ENCODE measurements at regions not wholly inside any gene's neighbourhood (a gene's known extent, or its start where the extent isn't known, plus 50 kb on each side); places are given as distances from the start of the nearest gene placed in this dataset.

DNA sequence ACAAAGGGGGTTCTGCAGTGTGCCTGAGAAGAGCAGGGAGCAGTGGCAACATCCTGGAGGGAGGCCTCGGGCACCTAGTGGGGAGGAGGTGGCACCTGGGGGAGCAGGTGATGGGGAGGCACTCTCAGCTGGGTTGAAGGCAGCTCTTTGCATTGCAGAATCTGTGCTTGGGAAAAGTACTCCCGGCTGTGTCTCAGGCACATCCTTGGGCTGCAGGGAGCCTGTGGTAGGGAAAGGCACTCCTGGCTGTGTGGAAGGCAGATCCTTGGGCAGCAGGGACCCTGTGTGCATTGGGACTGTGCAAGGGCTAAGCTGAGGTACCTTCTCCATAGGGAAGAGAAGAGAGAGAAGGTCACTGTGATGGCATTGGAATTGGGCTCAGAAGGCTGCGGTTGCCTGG is 52.8 kb upstream of the ANTXRL start:
- Histone ChIP-seq H3K27me3 (ENCODE audit: low read depth, low read length) (no peaks in the 10 kb centered on the region), H3K36me3 (replicated peaks; ENCODE audit: low read depth, low read length) (no peaks in the 10 kb centered on the region), H3K27ac (ENCODE audit: low read length) (no peak overlapping the region), H3K79me2 (ENCODE audit: low read length) (no peaks in the 10 kb centered on the region), H4K20me1 (ENCODE audit: insufficient read depth, low read length) (no peaks in the 10 kb centered on the region), H3K4me3 (ENCODE audit: low read length) (no peak overlapping the region), H2AFZ (ENCODE audit: low read depth, low read length) (no peak overlapping the region), H3K9me3 (ENCODE audit: insufficient read depth, low read length) (no peaks in the 10 kb centered on the region), H3K9ac (ENCODE audit: low read length) (no peak overlapping the region), H3K4me1 (ENCODE audit: low read length) (peaks cover 2% of the 10 kb centered on the region; the same call in 1 of the 2 replicates), H3K4me2 (ENCODE audit: low read length) (no peak overlapping the region)
- TF ChIP-seq EZH2phosphoT487 (IDR thresholded peaks at IDR 0.05; ENCODE audit: low read depth) (no peak), CTCF (IDR thresholded peaks at IDR 0.05; ENCODE audit: low read depth, low read length) (no peak)

DNA sequence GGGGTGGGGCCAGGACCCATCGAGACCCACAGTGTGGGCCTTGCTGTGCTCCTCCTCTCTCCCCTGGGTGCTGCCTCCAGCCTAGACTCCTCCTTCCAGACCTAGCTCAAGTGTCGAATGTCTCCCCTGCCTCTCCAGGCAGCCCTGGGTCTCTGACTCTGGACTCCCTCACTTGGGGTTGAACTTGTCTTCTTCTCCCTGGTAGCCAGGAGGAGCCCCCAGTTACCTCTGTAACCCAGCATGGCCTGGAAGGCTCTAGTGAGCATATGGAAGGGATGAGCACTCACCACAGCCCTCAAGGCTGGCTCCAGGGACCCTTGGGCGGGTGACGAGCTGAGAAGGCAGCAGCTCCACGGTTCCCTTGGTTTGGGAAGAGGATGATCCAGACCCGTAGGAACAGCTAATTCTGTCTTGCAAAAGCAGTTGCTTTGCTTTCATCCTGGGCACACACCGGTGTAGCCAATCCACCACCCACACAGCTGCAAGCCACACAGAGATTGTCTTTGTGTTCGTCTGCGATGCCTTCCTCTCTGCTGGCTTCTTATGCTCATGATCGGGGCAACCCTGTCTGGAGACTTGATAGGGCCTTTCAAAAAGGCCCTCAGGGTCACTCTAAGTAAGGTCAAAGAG is 52.3 kb upstream of the ANTXRL start:
- Histone ChIP-seq H3K36me3 (replicated peaks; ENCODE audit: low read depth, low read length) (no peaks in the 10 kb centered on the region), H3K79me2 (ENCODE audit: low read length) (no peaks in the 10 kb centered on the region), H3K27me3 (ENCODE audit: low read depth, low read length) (no peaks in the 10 kb centered on the region), H3K9ac (ENCODE audit: low read length) (no peak overlapping the region), H2AFZ (ENCODE audit: low read depth, low read length) (no peak overlapping the region), H3K4me3 (ENCODE audit: low read length) (no peak overlapping the region), H3K9me3 (ENCODE audit: insufficient read depth, low read length) (no peaks in the 10 kb centered on the region), H3K4me1 (ENCODE audit: low read length) (peaks cover 2% of the 10 kb centered on the region; the same call in 1 of the 2 replicates), H4K20me1 (ENCODE audit: insufficient read depth, low read length) (no peaks in the 10 kb centered on the region), H3K27ac (ENCODE audit: low read length) (no peak overlapping the region), H3K4me2 (ENCODE audit: low read length) (no peak overlapping the region)
- TF ChIP-seq CTCF (IDR thresholded peaks at IDR 0.05; ENCODE audit: low read depth, low read length) (no peak), EZH2phosphoT487 (IDR thresholded peaks at IDR 0.05; ENCODE audit: low read depth) (no peak)

GRCh38 chr10:46235705-46236545 is 50.9 kb upstream of the ANTXRL start:
- no peak overlapping the region for H3K4me2 ChIP-seq (ENCODE audit: low read length)
- H4K20me1 ChIP-seq (ENCODE audit: insufficient read depth, low read length), result no peaks in the 10 kb centered on the region
- no peak overlapping the region for H3K4me3 ChIP-seq (ENCODE audit: low read length)
- peaks cover 2% of the 10 kb centered on the region; the same call in 1 of the 2 replicates for H3K4me1 ChIP-seq (ENCODE audit: low read length)
- no peaks in the 10 kb centered on the region for H3K36me3 ChIP-seq (replicated peaks; ENCODE audit: low read depth, low read length)
- H3K27me3 ChIP-seq (ENCODE audit: low read depth, low read length), result no peaks in the 10 kb centered on the region
- TF ChIP-seq EZH2phosphoT487 (IDR thresholded peaks at IDR 0.05; ENCODE audit: low read depth) (no peak), CTCF (IDR thresholded peaks at IDR 0.05; ENCODE audit: low read depth, low read length) (no peak)
- no peak overlapping the region for H3K27ac ChIP-seq (ENCODE audit: low read length)
- H3K9ac ChIP-seq (ENCODE audit: low read length), result no peak overlapping the region
- no peak overlapping the region for H2AFZ ChIP-seq (ENCODE audit: low read depth, low read length)
- no peaks in the 10 kb centered on the region for H3K79me2 ChIP-seq (ENCODE audit: low read length)
- H3K9me3 ChIP-seq (ENCODE audit: insufficient read depth, low read length), result no peaks in the 10 kb centered on the region

DNA sequence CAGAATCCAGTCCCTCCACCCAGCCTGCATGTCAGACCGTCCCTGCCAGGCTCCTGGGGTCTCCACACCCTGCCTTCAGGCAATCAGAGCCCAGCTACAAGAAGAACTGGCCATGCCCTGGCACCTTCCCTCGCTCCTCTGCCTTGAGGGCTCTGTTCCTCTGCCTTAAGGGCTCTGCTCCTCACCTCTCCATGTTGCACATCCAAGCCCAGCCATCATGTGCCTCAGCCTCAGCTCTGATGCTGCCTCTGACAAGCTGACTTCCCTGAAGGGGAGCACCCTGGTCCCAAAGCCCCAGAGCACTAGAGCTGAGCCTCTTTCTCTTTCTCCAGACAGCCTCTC is 50.3 kb upstream of the ANTXRL start:
- Histone ChIP-seq H3K79me2 (ENCODE audit: low read length) (no peaks in the 10 kb centered on the region), H2AFZ (ENCODE audit: low read depth, low read length) (no peak overlapping the region), H3K4me2 (ENCODE audit: low read length) (no peak overlapping the region), H3K27ac (ENCODE audit: low read length) (no peak overlapping the region), H3K27me3 (ENCODE audit: low read depth, low read length) (no peaks in the 10 kb centered on the region), H4K20me1 (ENCODE audit: insufficient read depth, low read length) (no peaks in the 10 kb centered on the region), H3K9me3 (ENCODE audit: insufficient read depth, low read length) (no peaks in the 10 kb centered on the region), H3K36me3 (replicated peaks; ENCODE audit: low read depth, low read length) (no peaks in the 10 kb centered on the region), H3K4me3 (ENCODE audit: low read length) (no peak overlapping the region), H3K4me1 (ENCODE audit: low read length) (peaks cover 2% of the 10 kb centered on the region; the same call in 1 of the 2 replicates), H3K9ac (ENCODE audit: low read length) (no peak overlapping the region)
- no peak for TF ChIP-seq CTCF (IDR thresholded peaks at IDR 0.05; ENCODE audit: low read depth, low read length)
